HCT116 (cell line): ENCODE measurements at regions not wholly inside any gene's neighbourhood (a gene's known extent, or its start where the extent isn't known, plus 50 kb on each side); places are given as distances from the start of the nearest gene placed in this dataset.

ENCODE experiments used
- CTCF ChIP-seq, 3 experiments: fragments of 200-600 bp in 1 of 3; sonication (generic) in 1 of 3; IDR thresholded peaks in 2 of 3; conservative IDR thresholded peaks in 1 of 3; 2 replicates each; pipeline ENCODE4 v1.5.1; 2012 to 2017; ENCODE audit warnings: low read depth in 2 of 3, low read length in 2 of 3, antibody characterized with exemption in 1 of 3, borderline replicate concordance in 1 of 3, control low read depth in 1 of 3, mild to moderate bottlenecking in 1 of 3, mixed read lengths in 1 of 3, mixed run types in 1 of 3, moderate library complexity in 1 of 3; ENCODE audit not compliant: insufficient read depth in 1 of 3
- EGR1 ChIP-seq: IDR thresholded peaks from 2 replicates; pipeline ENCODE4 v1.6.1; 2012; ENCODE audit warnings: low read depth
- EZH2phosphoT487 ChIP-seq: fragments of 200-600 bp; IDR thresholded peaks from 2 replicates; pipeline ENCODE4 v1.6.1; 2018; ENCODE audit warnings: antibody characterized with exemption, borderline replicate concordance
- POLR2A ChIP-seq: IDR thresholded peaks from 2 replicates; pipeline ENCODE4 v1.7.0; 2011; ENCODE audit warnings: borderline replicate concordance; ENCODE audit not compliant: insufficient read depth, insufficient read length; ENCODE audit errors: extremely low read depth
- ZFX ChIP-seq: fragments of 450-650 bp; IDR thresholded peaks from 2 replicates; pipeline ENCODE4 v1.6.1; 2017

GRCh38 chr9:115482747-115483146 lies 364.8 kb upstream of the TNC start:
- TF ChIP-seq EGR1, result no peak
- no peak for TF ChIP-seq CTCF (IDR thresholded peaks at IDR 0.05 in 2 of 3, conservative IDR thresholded peaks at IDR 0.05 in 1 of 3; ENCODE audit: borderline replicate concordance in 1 of 3, insufficient read depth in 1 of 3, low read depth in 2 of 3, low read length in 2 of 3)
- TF ChIP-seq ZFX, result no peak
- TF ChIP-seq POLR2A, result no peak
- no peak for TF ChIP-seq EZH2phosphoT487
